ENCODE measurements at regions not wholly inside any gene's neighbourhood (a gene's known extent, or its start where the extent isn't known, plus 50 kb on each side); places are given as distances from the start of the nearest gene placed in this dataset.
A peak's percentile ranks its signal among the peaks of the same experiment; 100 is the strongest.

DNA sequence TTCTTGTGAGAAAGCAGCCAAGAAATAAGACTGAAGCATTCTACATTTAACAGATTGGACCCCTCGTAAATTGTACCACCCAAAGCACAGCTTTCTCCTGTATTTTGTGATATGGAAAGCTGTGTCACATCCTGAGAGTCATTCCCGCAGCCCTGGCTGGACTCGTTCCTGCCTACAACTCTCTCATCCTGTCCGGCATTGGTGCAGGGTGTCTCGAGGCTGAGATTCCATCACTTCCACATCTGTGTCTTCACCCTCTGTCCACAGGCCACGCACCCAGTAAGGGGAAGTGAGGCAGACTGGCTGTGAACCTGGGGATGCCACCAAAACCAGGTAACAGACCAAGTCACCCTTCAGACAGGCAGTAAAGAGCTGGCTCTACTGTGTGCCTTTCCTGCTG, 146.2 kb upstream of the KLF6 start:
- Histone ChIP-seq H3K36me3 (no peaks in the 10 kb centered on the region), H3K27ac (no peak overlapping the region), H3K4me3 (no peak overlapping the region), H3K4me1 (peaks cover 0 to 6% of the 10 kb centered on the region in 2 donors), H3K27me3 (no peaks in the 10 kb centered on the region), H3K9me3 (no peaks in the 10 kb centered on the region)
- DNase-seq, result no peak
- intact Hi-C loops (cut with DNase I), result no loop called here
- TF ChIP-seq, protein P1, sequence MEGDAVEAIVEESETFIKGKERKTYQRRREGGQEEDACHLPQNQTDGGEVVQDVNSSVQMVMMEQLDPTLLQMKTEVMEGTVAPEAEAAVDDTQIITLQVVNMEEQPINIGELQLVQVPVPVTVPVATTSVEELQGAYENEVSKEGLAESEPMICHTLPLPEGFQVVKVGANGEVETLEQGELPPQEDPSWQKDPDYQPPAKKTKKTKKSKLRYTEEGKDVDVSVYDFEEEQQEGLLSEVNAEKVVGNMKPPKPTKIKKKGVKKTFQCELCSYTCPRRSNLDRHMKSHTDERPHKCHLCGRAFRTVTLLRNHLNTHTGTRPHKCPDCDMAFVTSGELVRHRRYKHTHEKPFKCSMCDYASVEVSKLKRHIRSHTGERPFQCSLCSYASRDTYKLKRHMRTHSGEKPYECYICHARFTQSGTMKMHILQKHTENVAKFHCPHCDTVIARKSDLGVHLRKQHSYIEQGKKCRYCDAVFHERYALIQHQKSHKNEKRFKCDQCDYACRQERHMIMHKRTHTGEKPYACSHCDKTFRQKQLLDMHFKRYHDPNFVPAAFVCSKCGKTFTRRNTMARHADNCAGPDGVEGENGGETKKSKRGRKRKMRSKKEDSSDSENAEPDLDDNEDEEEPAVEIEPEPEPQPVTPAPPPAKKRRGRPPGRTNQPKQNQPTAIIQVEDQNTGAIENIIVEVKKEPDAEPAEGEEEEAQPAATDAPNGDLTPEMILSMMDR (IDR thresholded peaks at IDR 0.05), result no peak
- ATAC-seq, result no peak

DNA sequence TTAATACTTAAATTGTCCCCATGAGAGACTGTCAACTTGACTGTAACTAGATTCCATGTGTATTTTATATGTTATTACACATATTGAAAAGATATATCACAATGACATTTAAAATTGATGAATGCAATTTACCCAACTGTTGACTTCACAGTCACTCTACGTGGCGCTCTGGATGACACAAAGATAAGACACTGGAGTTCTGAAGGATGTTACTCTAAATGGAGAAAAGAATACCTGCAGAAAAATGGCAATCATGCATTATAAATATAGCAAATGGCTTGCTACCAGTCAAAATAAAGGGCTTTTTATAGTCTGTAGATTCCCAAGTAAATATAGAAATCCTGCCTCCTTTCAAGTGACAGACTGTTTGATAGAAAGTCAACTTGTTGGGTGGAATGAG, 143.6 kb upstream of the KLF6 start:
- Histone ChIP-seq H3K9me3 (no peaks in the 10 kb centered on the region), H3K27ac (no peak overlapping the region), H3K27me3 (no peaks in the 10 kb centered on the region), H3K36me3 (no peaks in the 10 kb centered on the region), H3K4me1 (peaks cover 0 to 6% of the 10 kb centered on the region in 2 donors), H3K4me3 (no peak overlapping the region)
- ATAC-seq (no peak), DNase-seq (no peak)
- TF ChIP-seq, protein P1 (IDR thresholded peaks at IDR 0.05), result no peak
- intact Hi-C loops (cut with DNase I), result no loop called here

DNA sequence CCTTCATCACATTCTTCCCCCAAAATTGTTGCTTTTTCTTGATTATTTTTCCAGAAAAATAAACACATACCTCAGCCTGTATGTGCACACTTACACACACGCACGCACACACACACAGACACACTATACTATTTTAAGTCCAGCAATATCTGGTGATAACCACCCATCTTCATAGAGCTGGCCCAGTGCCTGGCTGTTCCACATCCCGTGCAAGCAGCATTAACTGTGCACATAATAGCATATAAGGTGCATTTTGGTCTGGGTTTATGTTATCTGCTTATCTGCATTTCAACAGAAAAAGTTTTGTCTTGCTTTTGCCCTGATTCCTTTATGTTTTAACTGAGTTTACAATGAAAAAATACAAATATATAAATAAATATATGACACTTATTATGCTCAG, 143.1 kb upstream of the KLF6 start:
- no peak overlapping the region for H3K27ac ChIP-seq
- no peaks in the 10 kb centered on the region for H3K36me3 ChIP-seq
- peaks cover 0 to 4% of the 10 kb centered on the region in 2 donors for H3K4me1 ChIP-seq
- H3K9me3 ChIP-seq, result no peaks in the 10 kb centered on the region
- TF ChIP-seq, protein P1 (IDR thresholded peaks at IDR 0.05), result no peak
- no peak for ATAC-seq
- no peaks in the 10 kb centered on the region for H3K27me3 ChIP-seq
- no peak overlapping the region for H3K4me3 ChIP-seq
- intact Hi-C loops (cut with DNase I), result no loop called here
- no peak for DNase-seq

DNA sequence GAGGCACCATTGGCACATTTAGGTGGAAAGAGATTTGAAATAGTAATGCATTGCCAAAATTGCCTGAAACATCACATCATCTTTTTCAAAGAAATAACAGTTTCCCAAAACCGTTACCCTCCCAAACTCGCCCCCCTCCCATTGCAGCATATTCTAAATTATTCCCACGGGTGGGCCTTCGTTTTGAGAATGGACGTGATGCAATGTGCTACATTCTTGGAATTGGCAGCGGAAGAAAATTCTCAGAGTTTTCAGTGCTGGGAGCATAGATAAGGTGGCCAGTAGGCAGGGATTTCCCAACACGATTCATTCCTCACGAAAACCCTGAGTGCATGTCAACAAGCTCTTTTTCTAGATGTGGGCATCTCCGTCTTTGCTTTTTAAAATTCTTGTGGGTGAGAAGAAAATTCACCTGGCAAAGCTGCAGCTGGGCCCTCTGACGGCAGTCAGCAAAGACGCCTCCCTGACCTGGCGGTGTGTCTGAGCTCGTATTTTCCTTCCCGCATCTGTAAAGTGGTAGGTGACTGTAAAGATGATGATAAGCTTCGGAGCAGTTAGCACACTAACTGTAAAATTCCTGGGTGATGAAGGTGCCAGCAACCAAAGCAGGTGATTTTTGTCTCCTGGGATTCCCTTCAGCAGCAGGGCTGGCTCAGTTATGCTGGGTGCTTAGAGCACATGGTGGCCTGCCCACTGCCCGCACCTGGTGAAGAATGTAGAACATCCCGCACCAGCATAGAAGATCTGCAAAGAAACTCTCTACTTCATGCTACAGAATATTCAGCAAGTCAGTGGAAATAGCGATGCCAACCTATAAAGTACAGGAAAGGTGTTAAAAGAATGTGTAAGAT, 141.9 kb upstream of the KLF6 start:
- ATAC-seq, result peak; percentile 46
- intact Hi-C loops (cut with DNase I), result no loop called here

DNA sequence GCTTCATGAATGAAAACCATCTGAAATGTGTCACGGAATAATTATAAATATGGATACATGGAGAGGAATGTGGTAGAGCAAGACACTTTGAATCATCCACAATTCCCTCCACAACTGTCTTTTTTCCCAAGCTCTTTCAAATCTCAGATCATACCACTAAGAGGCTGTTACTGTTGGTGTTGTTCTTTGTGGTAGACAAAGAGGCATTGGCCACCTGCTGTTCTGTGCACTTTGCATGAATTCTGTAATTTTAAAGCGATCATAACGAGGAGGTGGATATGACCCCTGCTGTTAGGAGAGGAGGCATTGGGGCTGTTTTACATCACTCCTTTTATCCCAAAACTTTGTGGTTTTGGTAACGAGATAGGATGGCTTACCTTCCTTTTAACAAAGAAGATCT, 141.2 kb upstream of the KLF6 start:
- intact Hi-C loops (cut with DNase I), result no loop called here
- TF ChIP-seq, protein P1 (IDR thresholded peaks at IDR 0.05), result no peak
- Histone ChIP-seq H3K36me3 (no peaks in the 10 kb centered on the region), H3K4me3 (no peak overlapping the region), H3K27ac (no peak overlapping the region), H3K9me3 (no peaks in the 10 kb centered on the region), H3K27me3 (no peaks in the 10 kb centered on the region), H3K4me1 (no peaks in the 10 kb centered on the region)
- DNase-seq (no peak), ATAC-seq (no peak)

More for the DNA sequence above, 141.9 kb upstream of the KLF6 start:
- DNase-seq, result no peak
- TF ChIP-seq, protein P1 (IDR thresholded peaks at IDR 0.05), result no peak
- Histone ChIP-seq H3K4me1 (no peaks in the 10 kb centered on the region), H3K27ac (no peak overlapping the region), H3K4me3 (no peak overlapping the region), H3K36me3 (no peaks in the 10 kb centered on the region), H3K9me3 (no peaks in the 10 kb centered on the region), H3K27me3 (no peaks in the 10 kb centered on the region)

All from left lung (tissue), 4 donors.